Ishikawa (cell line): ENCODE measurements at regions not wholly inside any gene's neighbourhood (a gene's known extent, or its start where the extent isn't known, plus 50 kb on each side); places are given as distances from the start of the nearest gene placed in this dataset.

Experiments used
- CEBPB ChIP-seq: IDR thresholded peaks from 2 replicates; pipeline ENCODE4 v1.6.1; 2012
- CREB1 ChIP-seq: IDR thresholded peaks from 2 replicates; pipeline ENCODE4 v1.6.1; 2012; ENCODE audit warnings: low read depth
- EGR1 ChIP-seq: IDR thresholded peaks from 2 replicates; pipeline ENCODE4 v1.6.1; 2012
- EP300 ChIP-seq: IDR thresholded peaks from 2 replicates; pipeline ENCODE4 v1.6.1; 2012; ENCODE audit warnings: borderline replicate concordance
- FOXM1 ChIP-seq: IDR thresholded peaks from 2 replicates; pipeline ENCODE4 v1.6.1; 2012; ENCODE audit warnings: low read depth, borderline replicate concordance
- NFIC ChIP-seq: IDR thresholded peaks from 2 replicates; pipeline ENCODE4 v1.6.1; 2012
- RAD21 ChIP-seq: IDR thresholded peaks from 2 replicates; pipeline ENCODE4 v1.6.1; 2012; ENCODE audit warnings: low read depth
- TAF1 ChIP-seq: IDR thresholded peaks from 2 replicates; pipeline ENCODE4 v1.6.1; 2012; ENCODE audit warnings: low read depth, mild to moderate bottlenecking
- TCF12 ChIP-seq: IDR thresholded peaks from 2 replicates; pipeline ENCODE4 v1.6.1; 2012; ENCODE audit warnings: low read depth
- TEAD4 ChIP-seq: IDR thresholded peaks from 2 replicates; pipeline ENCODE4 v1.6.1; 2012
- YY1 ChIP-seq: IDR thresholded peaks from 2 replicates; pipeline ENCODE4 v1.6.1; 2012; ENCODE audit warnings: low read depth
- ZBTB7A ChIP-seq: IDR thresholded peaks from 2 replicates; pipeline ENCODE4 v1.6.1; 2012; ENCODE audit warnings: low read depth
- TF ChIP-seq, protein P1 (sequence below): IDR thresholded peaks from 2 replicates; pipeline ENCODE4 v1.6.1; 2012
- TF ChIP-seq, protein P2 (sequence below): IDR thresholded peaks from 2 replicates; pipeline ENCODE4 v1.6.1; 2012; ENCODE audit warnings: low read depth, mild to moderate bottlenecking
- TF ChIP-seq, protein P3 (sequence below): IDR thresholded peaks from 2 replicates; pipeline ENCODE4 v1.6.1; 2012

DNA sequence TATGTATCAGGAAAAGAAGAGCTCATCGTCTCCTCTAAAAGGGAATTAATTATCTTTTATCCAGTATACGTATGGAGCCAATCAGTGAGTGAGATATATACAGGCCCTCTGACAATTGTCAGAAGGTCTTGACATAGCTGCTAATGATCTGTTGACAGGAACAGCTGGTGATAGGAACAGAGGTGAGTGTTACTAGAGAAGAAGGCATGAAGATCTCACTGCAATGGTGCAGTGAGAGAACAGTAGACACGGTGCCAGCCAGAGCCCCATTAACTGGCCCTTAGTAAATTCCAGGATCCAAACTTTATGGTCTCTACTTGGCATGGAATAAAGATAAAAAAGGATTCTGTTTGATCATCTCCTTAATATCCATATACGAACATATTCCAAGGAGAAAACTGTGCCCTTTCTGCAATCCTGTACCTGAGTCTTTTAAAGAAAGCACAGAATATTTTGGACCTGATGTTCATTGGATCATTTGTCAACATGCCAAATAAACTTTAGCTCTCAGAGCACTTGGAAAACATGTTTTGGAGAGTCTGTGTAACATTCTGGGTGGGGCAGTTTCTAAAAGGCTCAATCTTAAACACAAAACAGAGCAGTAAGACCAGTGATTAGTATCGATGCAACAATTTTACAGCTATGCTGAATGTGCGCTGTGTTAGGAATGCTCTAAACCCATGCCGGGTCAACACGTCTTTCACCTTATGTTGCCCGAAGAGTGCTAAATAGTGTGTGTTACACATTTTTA is 135.8 kb upstream of the CITED2 start:
- TF ChIP-seq CEBPB = no peak

DNA sequence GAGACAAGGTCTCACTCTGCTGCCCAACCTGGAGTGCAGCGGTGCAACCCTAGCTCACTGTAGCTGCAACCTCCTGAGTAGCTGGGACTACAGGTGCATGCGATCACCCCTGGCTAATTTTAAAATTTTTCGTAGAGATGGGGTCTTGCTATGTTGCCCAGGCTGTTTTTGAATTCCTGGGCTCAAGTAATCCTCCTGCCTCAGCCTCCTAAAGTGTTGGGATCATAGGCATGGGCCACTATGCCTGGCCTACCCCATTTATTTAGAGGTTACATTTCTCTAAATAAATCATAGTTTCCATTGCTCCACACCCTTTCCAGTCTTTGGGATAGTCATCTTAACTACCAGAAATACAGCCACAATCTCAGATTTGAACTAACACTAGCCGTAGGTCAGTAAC is 134.7 kb upstream of the CITED2 start:
- TF ChIP-seq, protein P1, sequence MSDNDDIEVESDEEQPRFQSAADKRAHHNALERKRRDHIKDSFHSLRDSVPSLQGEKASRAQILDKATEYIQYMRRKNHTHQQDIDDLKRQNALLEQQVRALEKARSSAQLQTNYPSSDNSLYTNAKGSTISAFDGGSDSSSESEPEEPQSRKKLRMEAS = no peak
- TF ChIP-seq NFIC = no peak
- TF ChIP-seq, protein P2, sequence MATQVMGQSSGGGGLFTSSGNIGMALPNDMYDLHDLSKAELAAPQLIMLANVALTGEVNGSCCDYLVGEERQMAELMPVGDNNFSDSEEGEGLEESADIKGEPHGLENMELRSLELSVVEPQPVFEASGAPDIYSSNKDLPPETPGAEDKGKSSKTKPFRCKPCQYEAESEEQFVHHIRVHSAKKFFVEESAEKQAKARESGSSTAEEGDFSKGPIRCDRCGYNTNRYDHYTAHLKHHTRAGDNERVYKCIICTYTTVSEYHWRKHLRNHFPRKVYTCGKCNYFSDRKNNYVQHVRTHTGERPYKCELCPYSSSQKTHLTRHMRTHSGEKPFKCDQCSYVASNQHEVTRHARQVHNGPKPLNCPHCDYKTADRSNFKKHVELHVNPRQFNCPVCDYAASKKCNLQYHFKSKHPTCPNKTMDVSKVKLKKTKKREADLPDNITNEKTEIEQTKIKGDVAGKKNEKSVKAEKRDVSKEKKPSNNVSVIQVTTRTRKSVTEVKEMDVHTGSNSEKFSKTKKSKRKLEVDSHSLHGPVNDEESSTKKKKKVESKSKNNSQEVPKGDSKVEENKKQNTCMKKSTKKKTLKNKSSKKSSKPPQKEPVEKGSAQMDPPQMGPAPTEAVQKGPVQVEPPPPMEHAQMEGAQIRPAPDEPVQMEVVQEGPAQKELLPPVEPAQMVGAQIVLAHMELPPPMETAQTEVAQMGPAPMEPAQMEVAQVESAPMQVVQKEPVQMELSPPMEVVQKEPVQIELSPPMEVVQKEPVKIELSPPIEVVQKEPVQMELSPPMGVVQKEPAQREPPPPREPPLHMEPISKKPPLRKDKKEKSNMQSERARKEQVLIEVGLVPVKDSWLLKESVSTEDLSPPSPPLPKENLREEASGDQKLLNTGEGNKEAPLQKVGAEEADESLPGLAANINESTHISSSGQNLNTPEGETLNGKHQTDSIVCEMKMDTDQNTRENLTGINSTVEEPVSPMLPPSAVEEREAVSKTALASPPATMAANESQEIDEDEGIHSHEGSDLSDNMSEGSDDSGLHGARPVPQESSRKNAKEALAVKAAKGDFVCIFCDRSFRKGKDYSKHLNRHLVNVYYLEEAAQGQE = no peak
- TF ChIP-seq EGR1 = no peak
- no peak for TF ChIP-seq ZBTB7A
- TF ChIP-seq TAF1 = no peak
- TF ChIP-seq YY1 = no peak
- TF ChIP-seq TEAD4 = no peak

DNA sequence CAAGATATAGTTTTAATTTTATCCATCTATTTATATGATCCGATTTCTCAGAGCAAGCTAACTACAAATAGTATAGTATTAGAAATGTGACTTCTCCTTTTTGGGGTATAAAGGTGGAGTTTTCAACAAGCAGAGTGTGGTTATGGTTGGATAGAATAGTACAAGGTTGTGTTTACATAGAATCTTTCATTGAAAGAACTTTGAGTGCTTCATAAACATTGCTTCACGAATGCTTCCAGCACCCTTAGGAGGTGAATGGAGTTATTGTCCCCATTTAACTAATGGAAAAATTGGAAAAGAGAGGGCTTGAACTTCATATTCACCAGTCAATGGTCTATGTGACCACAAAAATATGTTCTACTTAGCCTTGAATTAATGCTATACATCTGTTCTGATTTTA is 134.1 kb upstream of the CITED2 start:
- TF ChIP-seq CEBPB = no peak
- no peak for TF ChIP-seq NFIC
- TF ChIP-seq TAF1 = no peak
- TF ChIP-seq EP300 = no peak

DNA sequence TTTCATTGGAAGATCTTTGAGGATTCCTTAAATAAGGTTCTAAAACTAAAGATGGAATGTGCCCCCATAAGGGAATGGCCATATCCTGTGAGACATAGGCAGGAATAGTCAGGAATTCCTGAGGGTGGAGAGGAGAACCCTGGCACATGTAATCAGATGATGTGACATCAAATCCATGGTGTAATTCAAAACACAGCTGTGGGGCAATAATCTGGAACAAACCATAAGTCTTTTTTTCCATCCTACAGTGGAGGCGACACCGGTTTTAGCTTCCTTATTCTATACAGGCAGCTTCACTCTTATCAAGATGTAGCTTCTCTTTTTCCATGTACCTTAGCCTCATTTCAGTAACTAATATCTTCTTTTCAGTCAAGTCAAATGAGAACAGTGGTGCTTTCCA is 133.6 kb upstream of the CITED2 start:
- TF ChIP-seq FOXM1 (no peak), EP300 (no peak), TEAD4 (no peak), NFIC (no peak)

DNA sequence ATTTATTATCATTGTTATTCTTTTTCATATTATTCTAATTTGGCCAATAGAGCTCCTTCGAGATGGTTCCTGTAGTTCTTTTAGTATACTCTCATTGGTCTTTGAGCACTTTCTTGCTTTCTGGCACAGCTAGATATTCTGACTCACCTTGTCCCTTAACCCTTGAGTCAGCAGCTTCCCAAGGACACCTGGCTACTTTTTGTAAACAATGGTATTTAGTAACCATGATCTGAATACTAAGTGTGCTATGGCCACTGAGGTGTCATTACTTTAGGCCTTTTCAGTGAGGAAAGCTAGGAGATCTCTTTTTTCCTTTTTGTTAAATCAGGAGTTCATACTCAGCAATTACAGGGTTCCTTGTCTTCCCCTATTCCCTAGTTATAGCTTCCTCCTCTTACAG is 126.5 kb upstream of the CITED2 start:
- TF ChIP-seq, protein P1 = no peak
- TF ChIP-seq YY1 (no peak), CREB1 (no peak), RAD21 (no peak), CEBPB (no peak), TAF1 (no peak), EGR1 (no peak), FOXM1 (no peak), EP300 (no peak), TCF12 (no peak), NFIC (no peak), ZBTB7A (no peak)
- TF ChIP-seq, protein P2 = no peak

DNA sequence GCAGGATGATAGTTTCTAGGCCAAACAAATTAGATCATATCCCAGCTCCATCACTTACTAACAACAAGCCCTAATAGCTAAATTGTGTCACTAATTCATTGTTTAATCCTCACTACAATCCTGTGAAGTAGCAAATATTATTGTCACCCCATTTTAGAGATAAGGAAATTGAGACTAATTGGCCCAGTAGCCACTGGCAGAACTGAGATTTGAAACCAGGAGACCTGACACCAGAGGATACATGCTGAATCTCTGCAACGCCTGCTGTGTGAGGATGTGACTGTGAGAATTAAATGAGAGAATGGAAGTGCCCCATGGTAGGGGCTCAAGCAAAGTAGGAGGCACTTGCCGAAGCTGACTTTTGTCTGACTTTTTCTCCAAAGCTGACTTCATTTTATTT is 124.3 kb upstream of the CITED2 start:
- TF ChIP-seq CREB1 (no peak), EGR1 (no peak), EP300 (no peak), RAD21 (no peak), FOXM1 (no peak), TCF12 (no peak), CEBPB (no peak)
- TF ChIP-seq, protein P3, sequence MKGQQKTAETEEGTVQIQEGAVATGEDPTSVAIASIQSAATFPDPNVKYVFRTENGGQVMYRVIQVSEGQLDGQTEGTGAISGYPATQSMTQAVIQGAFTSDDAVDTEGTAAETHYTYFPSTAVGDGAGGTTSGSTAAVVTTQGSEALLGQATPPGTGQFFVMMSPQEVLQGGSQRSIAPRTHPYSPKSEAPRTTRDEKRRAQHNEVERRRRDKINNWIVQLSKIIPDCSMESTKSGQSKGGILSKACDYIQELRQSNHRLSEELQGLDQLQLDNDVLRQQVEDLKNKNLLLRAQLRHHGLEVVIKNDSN = no peak
- TF ChIP-seq, protein P1 = no peak

DNA sequence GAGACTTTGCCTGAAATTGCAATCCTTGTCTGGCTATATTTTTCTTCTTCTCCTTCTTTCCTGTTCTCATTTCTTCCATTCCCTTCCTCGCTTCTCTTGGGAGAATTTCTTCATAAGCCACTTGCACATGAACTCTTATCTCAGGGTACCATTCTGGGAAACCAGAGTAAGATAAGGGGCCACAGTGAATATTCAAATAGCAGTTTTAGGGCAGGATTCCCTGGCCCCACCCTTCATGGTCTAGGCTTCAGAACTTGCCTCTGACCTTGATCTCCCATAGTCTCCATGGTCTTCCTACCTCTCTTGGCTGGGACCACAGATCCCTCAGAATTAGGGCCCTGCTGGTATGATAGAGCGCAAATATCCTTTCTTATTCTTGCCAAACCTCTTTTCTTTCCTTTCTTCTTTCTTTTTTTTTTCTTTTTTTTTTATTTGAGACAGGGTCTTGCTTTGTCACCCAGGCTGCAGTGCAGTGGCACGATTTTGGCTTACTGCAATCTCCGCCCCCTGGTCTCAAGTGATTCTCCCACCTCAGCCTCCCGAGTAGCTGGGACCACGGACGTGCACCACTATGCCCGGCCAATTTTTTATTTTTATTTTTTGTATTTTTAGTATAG is 123.0 kb upstream of the CITED2 start:
- TF ChIP-seq TAF1 (no peak), CEBPB (no peak), ZBTB7A (no peak), EGR1 (no peak), CREB1 (no peak), TEAD4 (no peak), RAD21 (no peak), FOXM1 (no peak), EP300 (no peak), NFIC (no peak), TCF12 (no peak), YY1 (no peak)
- TF ChIP-seq, protein P3 = no peak
- TF ChIP-seq, protein P2 = no peak
- TF ChIP-seq, protein P1 = no peak
